GM18951 (cell line): ENCODE measurements at regions not wholly inside any gene's neighbourhood (a gene's known extent, or its start where the extent isn't known, plus 50 kb on each side); places are given as distances from the start of the nearest gene placed in this dataset.

Experiments
- POLR2A ChIP-seq: IDR thresholded peaks from 4 replicates; pipeline ENCODE4 v1.6.1; 2011; ENCODE audit warnings: mild to moderate bottlenecking; ENCODE audit not compliant: insufficient read length, insufficient read depth; ENCODE audit errors: extremely low read depth
- in situ Hi-C: fragments of 300-500 bp; cut with MboI; formaldehyde crosslinking; loops from one replicate; pipeline ENCODE4 v1.12.0; 2022; ENCODE audit warnings: low sequenced_read_pairs, mixed read lengths, inconsistent platforms; ENCODE audit not compliant: unreplicated experiment

- TF ChIP-seq POLR2A: no peak
- in situ Hi-C loops: no loop called here
These were observed 304.9 kb upstream of the DUSP10 start for GRCh38 chr1:222046684-222047263.

- in situ Hi-C loops: no loop called here
These were observed 303.9 kb upstream of the DUSP10 start for GRCh38 chr1:222045786-222046185.

GRCh38 chr1:222045236-222045635, 303.3 kb upstream of the DUSP10 start:
- in situ Hi-C loops: no loop called here
- no peak for TF ChIP-seq POLR2A

More at GRCh38 chr1:222045786-222046185, 303.9 kb upstream of the DUSP10 start:
- no peak for TF ChIP-seq POLR2A

- in situ Hi-C loops: no loop called here
- TF ChIP-seq POLR2A: no peak
These were observed 301.8 kb upstream of the DUSP10 start for GRCh38 chr1:222043444-222044292.

- in situ Hi-C loops: no loop called here
- no peak for TF ChIP-seq POLR2A
These were observed 300.2 kb upstream of the DUSP10 start for GRCh38 chr1:222042120-222042519.

- in situ Hi-C loops: no loop called here
- no peak for TF ChIP-seq POLR2A
These were observed 299.1 kb upstream of the DUSP10 start for GRCh38 chr1:222040955-222041354.

GRCh38 chr1:222040121-222040805, 298.4 kb upstream of the DUSP10 start:
- in situ Hi-C loops: no loop called here
- no peak for TF ChIP-seq POLR2A

- TF ChIP-seq POLR2A: no peak
- in situ Hi-C loops: no loop called here
These were observed 297.1 kb upstream of the DUSP10 start for GRCh38 chr1:222038971-222039370.

GRCh38 chr1:222037720-222038119, 295.8 kb upstream of the DUSP10 start:
- in situ Hi-C loops: no loop called here
- no peak for TF ChIP-seq POLR2A

GRCh38 chr1:222034790-222035189, 292.9 kb upstream of the DUSP10 start:
- TF ChIP-seq POLR2A: no peak
- in situ Hi-C loops: no loop called here

- in situ Hi-C loops: no loop called here
- TF ChIP-seq POLR2A: no peak
These were observed 291.6 kb upstream of the DUSP10 start for GRCh38 chr1:222033450-222033849.

GRCh38 chr1:222031318-222031717, 289.4 kb upstream of the DUSP10 start:
- TF ChIP-seq POLR2A: no peak
- in situ Hi-C loops: no loop called here

- in situ Hi-C loops: no loop called here
- TF ChIP-seq POLR2A: no peak
These were observed 286.8 kb upstream of the DUSP10 start for GRCh38 chr1:222028676-222029075.
